ENCODE measurements at regions not wholly inside any gene's neighbourhood (a gene's known extent, or its start where the extent isn't known, plus 50 kb on each side); places are given as distances from the start of the nearest gene placed in this dataset.

DNA sequence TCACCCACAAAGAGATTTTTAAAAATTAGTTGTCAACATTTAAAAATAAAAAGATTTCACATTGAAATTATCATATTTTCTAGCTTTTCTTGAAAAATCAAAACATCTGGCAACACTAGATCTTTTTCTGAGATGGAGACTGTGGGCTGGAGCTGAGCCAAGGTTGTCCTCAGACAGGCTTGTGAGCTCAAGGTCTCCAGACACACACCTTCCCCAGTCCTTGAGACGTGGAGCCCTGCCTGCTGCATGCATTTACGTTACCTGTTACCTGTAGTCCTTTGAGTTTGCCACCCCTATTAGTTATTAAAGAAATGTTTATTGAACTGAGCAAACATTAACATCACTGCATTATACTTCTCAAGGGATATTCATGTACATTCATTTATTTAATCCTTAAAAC lies 87.5 kb upstream of the TLE1 start:
- TF ChIP-seq CTCF (conservative IDR thresholded peaks at IDR 0.05; ENCODE audit: low read depth, low read length) (no peak), EZH2 (IDR thresholded peaks at IDR 0.05; ENCODE audit: borderline replicate concordance, low read depth, low read length, poor library complexity, severe bottlenecking) (no peak)
